B cell (primary cell): ENCODE measurements at regions not wholly inside any gene's neighbourhood (a gene's known extent, or its start where the extent isn't known, plus 50 kb on each side); places are given as distances from the start of the nearest gene placed in this dataset.

Source experiments
- ATAC-seq: fragments of 200-7000 bp; cut with Tn5 transposase; one replicate; pipeline ENCODE4 v1.10.0; 2021; ENCODE audit warnings: low read depth, mild to moderate bottlenecking, moderate number of reproducible peaks, moderate library complexity
- CTCF ChIA-PET: fragments of 350-600 bp; sonication (Branson Sonifier 250); formaldehyde crosslinking; loops from one replicate; lab custom pipeline; 2021; ENCODE audit warnings: antibody characterized with exemption, inconsistent platforms; lab: Charles Lee
- POLR2A ChIA-PET: fragments of 350-600 bp; sonication (Branson Sonifier 250); formaldehyde crosslinking; loops from one replicate; lab custom pipeline; 2021; ENCODE audit warnings: antibody characterized with exemption; lab: Charles Lee
- DNase-seq: peaks from one replicate; pipeline ENCODE4 v3.0.0; 2013
- H2AFZ ChIP-seq: 2 replicates; pipeline ENCODE4 v1.6.1; 2012; ENCODE audit warnings: mild to moderate bottlenecking, low read depth, low read length; ENCODE audit not compliant: insufficient read depth, poor library complexity, severe bottlenecking
- H3K27ac ChIP-seq, 2 donors: 1 replicate in 1 of 2; 2 replicates in 1 of 2; pipeline ENCODE4 v1.5.1; 2012 to 2013; ENCODE audit warnings: low read length in 2 of 2, mild to moderate bottlenecking in 2 of 2, moderate library complexity in 1 of 2
- H3K27me3 ChIP-seq, 4 experiments: fragments of 200-600 bp in 1 of 4; sonication (generic) in 1 of 4; replicated peaks in 1 of 4; 1 replicate in 2 of 4; 2 replicates in 2 of 4; pipeline versions ENCODE4 v1.6.1 to v1.7.0; 2013 to 2016; ENCODE audit warnings: low read length in 3 of 4, mild to moderate bottlenecking in 2 of 4, mixed read lengths in 1 of 4, moderate library complexity in 1 of 4; ENCODE audit not compliant: insufficient read depth in 4 of 4, control insufficient read depth in 3 of 4; ENCODE audit errors: control extremely low read depth in 1 of 4
- H3K36me3 ChIP-seq, 2 experiments: replicated peaks in 1 of 2; 1 replicate in 1 of 2; 2 replicates in 1 of 2; pipeline versions ENCODE4 v1.6.1 to v1.7.1; 2013; ENCODE audit warnings: low read length in 1 of 2; ENCODE audit not compliant: insufficient read depth in 2 of 2, control insufficient read depth in 1 of 2; ENCODE audit errors: control extremely low read depth in 1 of 2, extremely low read depth in 1 of 2
- H3K4me1 ChIP-seq, 2 donors: fragments of 200-600 bp in 1 of 2; sonication (generic) in 1 of 2; 1 replicate in 1 of 2; 2 replicates in 1 of 2; pipeline versions ENCODE4 v1.5.1 to v1.6.1; 2013 to 2017; ENCODE audit warnings: low read length in 2 of 2; ENCODE audit not compliant: control insufficient read depth in 2 of 2, insufficient read depth in 2 of 2
- H3K4me2 ChIP-seq: replicated peaks from 2 replicates; pipeline ENCODE3; 2012; ENCODE audit warnings: mild to moderate bottlenecking, low read depth, low read length; ENCODE audit not compliant: poor library complexity, severe bottlenecking
- H3K4me3 ChIP-seq, 5 experiments: fragments of 200-600 bp in 1 of 5; sonication (generic) in 1 of 5; 1 replicate in 3 of 5; 2 replicates in 2 of 5; pipeline versions ENCODE4 v1.5.1 to v1.7.0; 2011 to 2016; ENCODE audit warnings: low read length in 4 of 5, mild to moderate bottlenecking in 4 of 5, low read depth in 2 of 5, control low read depth in 1 of 5, moderate library complexity in 1 of 5; ENCODE audit not compliant: insufficient read depth in 1 of 5; ENCODE audit errors: control extremely low read depth in 1 of 5, extremely low read depth in 1 of 5
- H3K79me2 ChIP-seq: fragments of 200-600 bp; sonication (generic); one replicate; pipeline ENCODE4 v1.6.0; 2016; ENCODE audit warnings: low read length; ENCODE audit not compliant: control insufficient read depth, insufficient read depth
- H3K9ac ChIP-seq: fragments of 200-600 bp; sonication (generic); 2 replicates; pipeline ENCODE4 v1.6.1; 2017; ENCODE audit warnings: mild to moderate bottlenecking, low read length, moderate library complexity
- H3K9me3 ChIP-seq, 3 donors: one replicate each; pipeline versions ENCODE4 v1.6.1 to v1.7.1; 2013; ENCODE audit warnings: low read length in 2 of 3; ENCODE audit not compliant: control insufficient read depth in 2 of 3, insufficient read depth in 1 of 3; ENCODE audit errors: control extremely low read depth in 1 of 3
- H4K20me1 ChIP-seq: 2 replicates; pipeline ENCODE4 v1.6.0; 2012; ENCODE audit warnings: mild to moderate bottlenecking, low read length; ENCODE audit not compliant: insufficient read depth, control insufficient read depth, poor library complexity, severe bottlenecking
- H3K27ac Mint-ChIP-seq: one replicate; pipeline ENCODE4 v1.8.0; 2021; ENCODE audit warnings: mixed read lengths
- H3K27me3 Mint-ChIP-seq: one replicate; pipeline ENCODE4 v1.8.0; 2021; ENCODE audit warnings: mixed read lengths
- H3K4me1 Mint-ChIP-seq: one replicate; pipeline ENCODE4 v1.8.0; 2021; ENCODE audit warnings: mixed read lengths
- H3K4me3 Mint-ChIP-seq: one replicate; pipeline ENCODE4 v1.8.0; 2021; ENCODE audit warnings: mixed read lengths
- H3K9me3 Mint-ChIP-seq: one replicate; pipeline ENCODE4 v1.8.0; 2022; ENCODE audit warnings: mixed read lengths; ENCODE audit not compliant: insufficient read depth
- EZH2 ChIP-seq: IDR thresholded peaks from 2 replicates; pipeline ENCODE4 v1.6.1; 2012; ENCODE audit warnings: borderline replicate concordance, low read depth, mild to moderate bottlenecking, moderate library complexity, low read length; ENCODE audit not compliant: insufficient read depth, poor library complexity, severe bottlenecking
- WGBS: methylation state at CpG from one replicate; pipeline ENCODE4 v1.1.5; 2013; ENCODE audit warnings: missing lambda C conversion rate; ENCODE audit not compliant: insufficient coverage; 5-methylcytosine and 5-hydroxymethylcytosine counted together
- intact Hi-C: fragments of 100-400 bp; cut with micrococcal nuclease; formaldehyde crosslinking; loops from one replicate; pipeline ENCODE4 v1.10.0; 2022
- TF ChIP-seq, protein P1 (sequence below): fragments of 200-600 bp; IDR thresholded peaks from one replicate; pipeline ENCODE4 v1.8.0; 2022; ENCODE audit warnings: antibody characterized with exemption, mild to moderate bottlenecking

DNA sequence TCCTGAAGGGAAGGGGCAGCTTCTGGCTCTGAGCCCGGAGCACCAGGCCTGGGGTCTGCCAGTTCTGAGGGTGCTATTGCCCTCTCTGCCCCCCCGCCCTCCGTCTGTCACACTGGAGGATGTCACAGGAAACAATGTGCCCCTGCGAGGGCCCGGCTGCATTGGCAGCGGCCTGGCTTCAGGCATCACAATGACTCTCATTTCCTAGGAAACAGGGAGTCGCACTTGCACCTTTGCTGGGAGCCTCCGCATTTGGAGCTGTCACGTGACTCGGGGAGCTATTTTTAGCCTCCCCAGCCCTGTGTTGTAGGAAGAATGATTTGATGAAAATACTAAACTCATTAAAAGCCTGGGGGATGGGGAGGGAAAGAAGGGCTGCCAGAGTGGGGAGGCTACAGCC is 518.9 kb downstream of the SHQ1 start:
- no peaks in the 10 kb centered on the region for H3K79me2 ChIP-seq
- TF ChIP-seq EZH2: no peak
- TF ChIP-seq, protein P1, sequence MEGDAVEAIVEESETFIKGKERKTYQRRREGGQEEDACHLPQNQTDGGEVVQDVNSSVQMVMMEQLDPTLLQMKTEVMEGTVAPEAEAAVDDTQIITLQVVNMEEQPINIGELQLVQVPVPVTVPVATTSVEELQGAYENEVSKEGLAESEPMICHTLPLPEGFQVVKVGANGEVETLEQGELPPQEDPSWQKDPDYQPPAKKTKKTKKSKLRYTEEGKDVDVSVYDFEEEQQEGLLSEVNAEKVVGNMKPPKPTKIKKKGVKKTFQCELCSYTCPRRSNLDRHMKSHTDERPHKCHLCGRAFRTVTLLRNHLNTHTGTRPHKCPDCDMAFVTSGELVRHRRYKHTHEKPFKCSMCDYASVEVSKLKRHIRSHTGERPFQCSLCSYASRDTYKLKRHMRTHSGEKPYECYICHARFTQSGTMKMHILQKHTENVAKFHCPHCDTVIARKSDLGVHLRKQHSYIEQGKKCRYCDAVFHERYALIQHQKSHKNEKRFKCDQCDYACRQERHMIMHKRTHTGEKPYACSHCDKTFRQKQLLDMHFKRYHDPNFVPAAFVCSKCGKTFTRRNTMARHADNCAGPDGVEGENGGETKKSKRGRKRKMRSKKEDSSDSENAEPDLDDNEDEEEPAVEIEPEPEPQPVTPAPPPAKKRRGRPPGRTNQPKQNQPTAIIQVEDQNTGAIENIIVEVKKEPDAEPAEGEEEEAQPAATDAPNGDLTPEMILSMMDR: no peak
- intact Hi-C loops: no loop called here
- ATAC-seq: no peak
- H3K9me3 ChIP-seq: no peaks in the 10 kb centered on the region
- Mint-ChIP-seq H3K4me1 (no peaks in the 10 kb centered on the region), H3K9me3 (peaks cover 3% of the 10 kb centered on the region), H3K27ac (no peak overlapping the region), H3K4me3 (no peak overlapping the region), H3K27me3 (peaks cover 32% of the 10 kb centered on the region)
- H3K4me2 ChIP-seq: no peak overlapping the region
- POLR2A ChIA-PET: no interaction called here
- CTCF ChIA-PET: no interaction called here
- H2AFZ ChIP-seq: no peak overlapping the region
- no peaks in the 10 kb centered on the region for H4K20me1 ChIP-seq
- H3K4me1 ChIP-seq: no peaks in the 10 kb centered on the region
- no peak for DNase-seq
- no peak overlapping the region for H3K4me3 ChIP-seq
- H3K27me3 ChIP-seq: peaks cover 0 to 28% (median 2%) of the 10 kb centered on the region in 4 experiments
- no peaks in the 10 kb centered on the region for H3K36me3 ChIP-seq
- 13% methylated on average over 9 of the region's 10 CpGs for WGBS
- no peak overlapping the region for H3K9ac ChIP-seq
- H3K27ac ChIP-seq: no peak overlapping the region

DNA sequence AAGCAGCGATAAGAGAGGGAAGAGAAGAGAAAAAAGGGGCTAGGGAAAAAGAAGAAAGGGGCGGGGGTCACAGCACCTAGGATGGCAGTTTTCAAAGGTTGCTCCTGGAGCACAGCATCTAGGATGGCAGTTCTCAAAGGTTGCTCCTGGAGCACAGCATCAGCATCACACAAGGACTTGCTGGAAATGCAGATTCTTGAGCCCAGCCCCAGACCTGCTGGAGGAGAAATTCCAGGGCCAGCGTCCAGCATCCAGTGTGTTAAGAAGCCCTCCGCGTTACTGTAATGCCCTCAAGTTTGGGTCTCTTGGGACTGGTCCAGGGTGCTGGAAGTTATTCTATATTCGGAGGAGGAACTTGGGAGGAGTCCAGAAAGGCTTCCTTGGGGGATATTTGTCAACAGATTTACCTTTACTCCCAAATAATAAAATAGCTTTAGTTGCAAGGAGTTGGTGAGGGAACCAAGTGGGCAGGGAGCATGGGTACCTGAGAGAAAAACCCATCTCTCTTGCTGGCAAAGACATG is 519.4 kb downstream of the SHQ1 start:
- no peak overlapping the region for H3K27ac ChIP-seq
- ChIA-PET POLR2A (no interaction called here), CTCF (no interaction called here)
- no peaks in the 10 kb centered on the region for H3K36me3 ChIP-seq
- ATAC-seq (no peak), DNase-seq (no peak)
- H3K27ac Mint-ChIP-seq: no peak overlapping the region
- no peak for TF ChIP-seq EZH2
- TF ChIP-seq, protein P1: no peak
- H3K4me1 ChIP-seq: no peaks in the 10 kb centered on the region
- no peaks in the 10 kb centered on the region for H3K9me3 ChIP-seq
- H3K4me3 ChIP-seq: no peak overlapping the region
- peaks cover 32% of the 10 kb centered on the region for H3K27me3 Mint-ChIP-seq
- H3K79me2 ChIP-seq: no peaks in the 10 kb centered on the region
- H3K4me3 Mint-ChIP-seq: no peak overlapping the region
- H3K9ac ChIP-seq: no peak overlapping the region
- H3K27me3 ChIP-seq: peaks cover 0 to 28% (median 2%) of the 10 kb centered on the region in 4 experiments
- no peaks in the 10 kb centered on the region for H3K4me1 Mint-ChIP-seq
- no peak overlapping the region for H3K4me2 ChIP-seq
- H2AFZ ChIP-seq: no peak overlapping the region
- WGBS: 90% methylated on average over 5 of the region's 6 CpGs
- intact Hi-C loops: no loop called here
- no peaks in the 10 kb centered on the region for H4K20me1 ChIP-seq
- peaks cover 3% of the 10 kb centered on the region for H3K9me3 Mint-ChIP-seq
